GM19372 (cell line): ENCODE measurements at regions not wholly inside any gene's neighbourhood (a gene's known extent, or its start where the extent isn't known, plus 50 kb on each side); places are given as distances from the start of the nearest gene placed in this dataset.

Experiments
- ATAC-seq: cut with Tn5 transposase; IDR thresholded peaks from one replicate; pipeline ENCODE4 v1.9.1; 2021; ENCODE audit warnings: mild to moderate bottlenecking, low read depth, moderate library complexity; ENCODE audit not compliant: unreplicated experiment

DNA sequence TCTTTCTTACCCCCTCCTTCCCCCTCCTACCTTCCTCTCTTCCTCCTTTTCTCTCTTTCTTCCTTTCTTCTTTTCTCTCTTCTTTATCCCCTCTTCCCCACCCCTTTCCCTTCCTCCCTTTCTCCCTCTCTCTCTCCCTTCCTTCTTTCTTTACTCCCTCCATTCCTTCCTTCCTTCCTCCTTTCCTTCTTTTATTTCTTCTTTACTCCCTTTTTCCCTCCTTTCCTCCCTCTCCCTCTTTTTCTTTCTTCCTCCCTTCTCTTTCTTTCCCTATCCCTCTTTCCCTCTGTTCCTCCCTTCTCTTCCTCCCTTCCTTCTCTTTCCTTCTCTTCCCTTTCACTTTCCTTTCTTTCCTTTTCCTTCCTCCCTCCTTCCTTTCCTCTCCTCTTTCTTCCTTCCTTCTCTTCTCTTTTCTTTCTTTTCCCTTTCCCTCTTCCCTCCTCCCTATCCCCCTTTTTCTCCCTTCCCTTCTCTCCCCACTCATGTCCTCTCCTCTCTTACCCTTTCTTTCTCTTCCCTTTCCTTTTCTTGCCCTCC lies 302.3 kb upstream of the TBX3 start:
- no peak for ATAC-seq

DNA sequence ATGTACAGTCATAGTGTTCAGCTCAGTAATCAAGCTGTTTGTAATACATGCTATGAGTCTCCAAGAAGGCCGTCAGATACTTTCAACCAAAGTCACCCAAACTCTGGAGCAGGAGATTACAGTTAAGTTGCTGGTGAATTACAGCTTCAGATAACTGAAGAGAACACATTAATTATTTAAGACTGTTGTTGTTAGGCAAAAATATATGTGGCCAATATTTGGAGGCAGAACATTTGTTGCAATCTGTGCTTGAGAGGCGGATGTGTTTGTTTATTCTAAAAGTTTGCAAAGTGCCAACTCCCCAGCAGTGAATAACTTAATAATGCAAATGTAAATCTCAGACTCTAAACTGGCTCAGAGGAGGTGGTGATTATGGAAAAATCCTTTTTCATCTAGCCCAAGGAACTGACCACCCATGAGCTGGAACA lies 300.7 kb upstream of the TBX3 start:
- ATAC-seq: no peak

DNA sequence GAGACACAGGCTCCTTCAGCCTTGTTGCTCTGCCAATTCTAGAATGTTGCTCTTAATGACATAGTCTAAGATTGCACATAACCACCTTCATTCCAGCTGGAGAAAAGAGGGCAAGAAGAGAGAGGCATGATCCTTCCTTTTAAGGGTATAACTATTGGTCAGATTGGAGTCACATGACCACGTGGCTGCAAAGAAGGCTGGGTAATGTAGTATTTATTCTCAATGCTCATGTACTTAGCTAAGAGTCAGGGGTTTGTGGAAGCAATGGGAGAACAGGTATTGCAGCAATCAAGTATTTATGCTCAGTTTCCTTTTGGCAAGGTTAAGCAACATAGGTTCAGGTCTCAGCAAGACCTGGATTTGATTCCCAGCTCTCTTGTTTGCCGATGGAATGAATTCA lies 298.8 kb upstream of the TBX3 start:
- no peak for ATAC-seq

DNA sequence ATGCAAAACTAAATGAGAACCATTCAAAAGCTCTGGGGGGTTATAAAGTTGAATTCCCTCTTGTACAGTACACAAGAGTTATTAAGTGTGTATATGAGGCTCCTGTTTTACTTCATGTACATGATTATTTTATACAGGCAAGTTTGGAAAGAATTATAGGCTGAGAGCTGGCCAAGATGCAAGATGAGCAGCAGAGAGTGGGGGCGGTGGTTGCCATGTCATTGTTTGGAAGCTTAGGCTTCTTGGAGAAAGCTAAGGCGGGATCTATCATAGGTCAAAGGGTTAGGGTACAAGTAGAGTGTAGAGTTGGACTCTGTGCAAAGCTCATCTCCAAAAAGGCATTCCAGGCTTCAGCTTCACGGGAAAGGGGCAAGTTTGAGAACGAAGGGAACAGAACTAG lies 297.1 kb upstream of the TBX3 start:
- ATAC-seq: no peak

DNA sequence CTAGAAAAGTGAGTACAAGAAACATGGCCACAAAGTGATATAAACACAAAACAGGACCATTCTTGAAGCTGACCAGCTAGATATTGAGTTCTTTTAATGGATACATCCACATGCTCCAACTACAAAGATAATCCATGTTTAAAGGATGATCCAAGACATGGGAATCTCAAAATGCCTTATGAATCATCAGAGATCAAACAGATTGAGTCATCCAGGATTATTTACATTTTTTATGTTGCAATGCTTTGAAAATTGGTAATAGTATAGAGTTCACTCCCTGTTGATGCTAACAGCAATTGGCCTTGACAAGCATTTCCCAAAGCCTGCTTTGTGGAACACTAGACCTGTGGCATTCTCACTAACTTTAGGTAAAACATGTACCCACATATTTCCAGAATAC lies 293.0 kb upstream of the TBX3 start:
- no peak for ATAC-seq

DNA sequence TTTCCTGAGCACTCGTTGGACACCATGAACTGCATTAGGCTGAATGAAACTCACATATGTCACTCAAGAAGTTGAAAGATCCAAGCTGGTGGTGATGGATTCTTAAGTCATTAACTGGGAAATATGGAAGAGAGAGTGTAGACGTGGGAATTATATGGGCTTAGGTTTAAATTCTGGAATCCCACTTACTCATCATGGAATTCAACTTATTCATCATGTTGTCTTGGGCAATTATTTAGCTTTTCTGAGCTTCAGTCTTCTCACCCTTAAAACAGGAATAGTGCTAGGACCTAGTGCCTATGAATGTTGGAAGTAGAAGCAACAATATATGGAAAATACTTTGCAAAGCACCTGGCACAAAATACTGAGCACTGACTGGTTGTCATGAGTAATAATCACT lies 292.4 kb upstream of the TBX3 start:
- ATAC-seq: no peak

DNA sequence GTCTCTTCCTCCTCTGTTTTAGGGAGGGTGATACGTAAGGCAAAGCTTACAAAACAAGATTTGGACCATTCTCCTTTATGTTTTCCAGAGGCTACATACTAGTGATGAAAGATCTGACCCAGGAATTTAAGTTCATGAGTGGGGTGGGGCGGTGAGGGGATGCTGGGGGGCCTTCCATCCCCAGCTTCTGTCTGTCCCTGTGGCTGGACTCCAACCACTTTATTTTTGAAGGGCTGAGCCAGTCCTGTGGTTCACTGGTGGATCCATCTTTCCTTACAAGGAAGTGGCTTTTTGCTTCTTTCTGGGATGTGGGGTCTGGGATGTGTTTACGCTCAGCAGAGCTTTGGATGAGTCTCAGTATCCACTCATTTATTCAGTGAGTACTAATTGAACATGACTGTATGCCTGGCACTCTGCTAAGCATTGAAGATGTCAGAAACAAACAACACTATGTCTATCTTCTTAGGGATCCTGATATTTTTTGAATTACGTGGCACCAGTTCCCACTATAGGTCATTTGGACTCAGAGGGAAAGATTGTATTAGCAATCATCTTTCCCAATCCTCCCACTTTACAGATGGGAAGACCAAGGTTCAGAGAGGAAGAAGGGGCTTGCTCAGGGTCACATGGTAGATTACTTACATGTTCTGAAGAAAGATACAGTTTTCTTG lies 291.8 kb upstream of the TBX3 start:
- ATAC-seq: no peak

DNA sequence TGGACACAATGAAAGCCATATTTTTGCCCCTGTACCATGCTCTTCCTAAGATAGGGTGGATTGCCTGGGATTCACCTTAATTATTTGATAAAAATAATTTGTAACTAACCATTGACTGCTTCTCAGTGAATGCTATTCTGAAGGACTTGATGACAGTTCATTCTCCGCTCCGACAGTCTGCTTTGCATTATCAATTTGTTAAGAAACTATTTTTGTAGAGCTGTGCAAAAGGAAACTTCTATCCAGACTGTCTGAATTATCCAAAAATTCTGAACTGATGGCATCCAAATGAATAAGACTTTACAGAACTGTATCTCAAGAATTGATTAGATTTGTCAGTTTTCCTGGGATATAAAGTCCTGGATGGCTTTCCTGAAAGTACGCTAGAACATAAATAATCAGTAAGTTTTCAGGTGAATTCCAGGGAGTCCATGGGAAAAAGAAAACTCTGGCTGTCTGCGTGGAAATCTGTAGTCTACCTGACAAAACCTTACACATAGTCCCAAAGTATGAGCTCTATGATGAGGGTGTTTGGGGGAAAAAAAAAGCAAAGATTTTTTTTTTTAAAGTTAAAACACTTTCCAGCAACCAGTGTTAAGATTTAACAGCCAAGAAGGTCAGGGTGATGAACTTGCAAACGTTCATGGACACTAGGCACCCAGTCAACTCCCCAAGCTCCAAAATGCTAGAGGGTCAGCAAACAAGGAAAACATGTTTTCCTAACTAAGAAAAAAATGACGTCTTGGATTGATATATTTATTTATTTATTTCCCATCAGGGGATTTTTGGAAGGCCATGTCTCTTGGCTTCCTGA lies 291.1 kb upstream of the TBX3 start:
- ATAC-seq: no peak

DNA sequence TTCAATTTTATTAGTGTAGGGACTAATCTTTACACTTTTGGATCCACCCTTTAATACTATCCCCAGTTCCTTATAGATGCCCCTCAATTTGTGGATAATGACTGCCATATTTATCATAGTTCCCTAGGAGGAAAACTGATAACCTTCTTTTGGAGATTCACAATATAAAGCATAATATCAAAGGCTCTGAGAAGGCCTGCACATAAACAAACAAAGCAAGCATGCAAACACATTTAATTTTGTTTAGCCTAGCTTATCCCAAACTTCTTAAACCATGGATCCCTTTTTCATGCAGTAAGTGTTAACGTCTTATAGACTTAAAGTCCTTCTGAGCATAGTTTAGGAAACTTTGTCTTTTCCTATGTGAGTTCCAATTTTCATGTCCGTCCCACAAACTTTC lies 290.4 kb upstream of the TBX3 start:
- ATAC-seq: no peak

DNA sequence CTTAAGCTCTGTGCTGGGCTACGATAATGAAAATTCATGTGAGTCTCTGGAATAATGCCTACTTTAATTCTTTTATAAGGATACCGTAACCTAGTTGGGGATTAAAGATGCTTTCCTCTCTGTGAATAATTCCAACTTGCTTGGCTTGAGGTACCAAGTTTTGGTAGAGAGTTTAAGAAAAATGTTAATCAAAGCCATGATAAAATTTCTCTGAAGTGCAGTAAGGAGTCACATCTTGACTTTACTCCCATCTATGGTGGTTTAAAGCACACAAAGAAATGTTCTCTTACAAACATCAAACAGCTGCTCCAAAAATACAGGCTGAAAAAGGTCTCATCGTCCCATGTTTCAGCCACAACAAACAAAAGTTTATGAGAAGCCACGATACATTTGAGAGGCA lies 284.8 kb upstream of the TBX3 start:
- ATAC-seq: no peak

DNA sequence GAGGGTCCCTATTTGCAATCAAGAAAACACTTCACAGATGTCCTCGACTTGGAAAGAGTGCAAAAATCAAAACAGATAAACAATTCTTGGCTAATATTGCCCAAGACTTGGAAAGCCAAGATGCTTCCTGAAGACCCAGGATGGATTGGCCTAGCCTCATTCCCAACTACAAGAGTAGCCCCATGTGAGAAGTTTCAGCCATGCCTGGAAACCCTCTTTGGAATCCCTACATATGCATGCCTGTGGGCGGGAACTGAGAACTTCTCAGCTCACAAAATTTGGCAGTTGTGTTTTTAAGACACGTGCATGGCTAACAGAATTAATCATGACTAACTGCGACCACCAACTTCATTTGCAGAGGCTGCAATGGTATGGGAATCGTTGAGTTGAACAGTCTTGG lies 283.2 kb upstream of the TBX3 start:
- no peak for ATAC-seq

DNA sequence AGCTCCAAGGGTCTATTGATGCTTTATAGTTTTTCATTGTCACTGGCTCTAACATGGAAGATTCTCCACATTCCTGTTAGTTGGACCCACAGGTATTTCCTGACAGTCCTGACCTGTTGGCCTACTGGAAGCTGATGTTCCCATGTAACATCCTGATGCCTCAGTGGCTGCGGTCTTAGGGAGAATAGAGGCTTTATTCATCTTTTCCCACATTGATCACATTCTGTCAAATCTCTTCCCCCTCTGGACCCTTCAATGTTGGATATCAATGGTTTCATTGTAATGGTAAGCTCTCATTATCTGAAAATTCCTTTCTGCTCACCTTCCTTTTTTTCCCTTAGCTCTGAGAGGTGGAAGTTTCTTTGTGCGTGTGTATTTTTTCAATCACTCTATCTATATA lies 280.9 kb upstream of the TBX3 start:
- no peak for ATAC-seq

DNA sequence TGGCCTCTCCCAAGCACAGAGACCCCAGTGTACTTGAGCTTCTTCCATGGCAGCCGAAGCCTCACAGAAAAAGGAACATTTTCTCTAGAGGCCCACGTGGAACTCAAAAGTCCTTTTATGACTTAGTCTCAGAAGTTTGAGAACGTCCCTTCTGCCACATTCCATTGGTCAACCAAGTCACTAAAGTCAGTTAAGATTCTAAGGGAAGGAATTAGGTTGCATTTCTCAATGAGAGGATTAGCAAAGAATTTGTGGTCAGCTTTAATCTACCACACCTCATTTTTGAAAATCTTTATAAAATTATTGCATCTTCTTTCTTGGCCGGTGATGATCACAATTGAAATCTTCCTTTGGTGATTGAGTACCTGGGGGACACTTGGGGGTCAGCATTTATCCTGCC lies 279.9 kb upstream of the TBX3 start:
- no peak for ATAC-seq

DNA sequence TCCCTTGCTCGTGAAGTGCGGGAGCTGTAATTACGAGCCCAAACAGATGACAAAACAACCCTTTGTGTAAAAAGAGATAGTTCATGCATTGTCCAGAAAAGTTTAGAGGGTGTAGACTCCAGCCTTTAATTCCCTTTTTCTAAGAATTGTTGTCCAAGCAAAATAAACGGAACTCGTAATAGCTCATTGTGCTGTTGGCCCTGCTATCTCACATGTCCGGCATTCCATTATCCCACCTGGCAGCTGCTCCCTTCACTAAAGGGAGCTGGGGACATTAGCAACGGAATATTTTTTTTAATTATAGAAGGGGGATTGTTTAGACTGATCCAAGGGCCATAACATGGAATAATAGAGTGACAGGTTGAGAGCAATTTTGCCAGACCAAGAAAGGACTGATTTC lies 277.5 kb upstream of the TBX3 start:
- no peak for ATAC-seq

DNA sequence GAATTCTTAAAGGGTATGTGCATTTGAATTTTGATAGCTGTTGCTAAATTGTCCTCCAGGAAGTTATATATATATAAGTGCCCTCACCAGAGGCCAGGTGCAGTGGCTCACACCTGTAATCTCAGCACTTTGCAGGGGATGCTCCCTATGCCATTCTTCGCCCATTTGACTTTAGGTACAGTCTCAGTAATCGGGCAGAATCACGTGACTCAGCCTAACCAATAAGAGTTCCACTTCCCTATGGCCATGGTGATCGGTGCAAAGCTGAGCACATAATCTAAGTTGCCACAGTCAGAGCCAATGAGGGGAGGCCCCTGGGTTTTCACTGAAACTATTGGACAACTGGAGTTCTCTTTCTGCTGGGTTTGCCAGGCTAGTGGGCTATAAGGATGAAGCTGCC lies 274.6 kb upstream of the TBX3 start:
- no peak for ATAC-seq

DNA sequence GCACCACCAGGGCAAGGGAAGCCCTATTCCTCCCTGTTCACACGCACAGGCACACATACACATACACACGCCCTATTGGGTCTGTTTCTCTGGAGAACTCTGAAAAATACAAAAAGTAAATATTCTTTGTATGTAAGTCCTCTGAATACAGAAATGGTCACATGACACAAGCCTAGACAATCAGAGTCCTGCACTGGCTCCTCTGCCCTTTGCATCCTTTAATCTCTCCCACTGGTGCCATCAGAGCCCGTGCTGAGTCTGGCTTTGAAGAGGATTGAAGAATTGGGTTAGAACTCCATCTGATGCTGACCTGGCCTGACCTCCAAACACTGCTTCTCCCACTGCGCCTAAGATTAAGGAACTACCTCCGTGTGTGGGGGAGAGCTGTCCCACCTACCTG lies 273.2 kb upstream of the TBX3 start:
- no peak for ATAC-seq

DNA sequence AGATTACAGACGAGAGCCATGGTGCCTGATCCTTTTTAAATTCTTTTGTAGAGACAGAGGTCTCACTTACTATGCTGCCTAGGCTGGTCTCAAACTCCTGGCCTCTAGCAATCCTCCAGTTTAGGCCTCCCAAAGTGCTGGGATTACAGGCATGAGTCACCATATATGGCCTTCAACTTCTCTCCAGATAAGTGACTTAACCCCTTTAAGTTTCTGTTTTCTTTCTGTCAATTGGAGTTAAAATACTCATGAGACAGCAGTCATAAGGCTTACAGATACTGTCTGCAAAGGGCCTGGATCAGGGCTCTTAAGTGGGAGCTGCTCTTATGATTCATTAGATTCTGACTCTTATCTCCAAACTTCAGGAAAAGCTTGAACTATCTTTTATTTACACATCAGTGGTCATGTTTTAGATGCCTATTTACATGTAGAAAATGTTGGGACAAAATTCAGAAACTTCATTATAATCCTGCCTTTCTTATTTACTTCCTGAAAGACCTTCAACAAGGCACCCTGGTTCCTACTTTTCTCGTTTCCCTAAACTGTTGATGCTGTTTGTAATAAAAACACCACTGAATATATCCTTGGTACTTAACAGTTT lies 271.5 kb upstream of the TBX3 start:
- ATAC-seq: no peak

DNA sequence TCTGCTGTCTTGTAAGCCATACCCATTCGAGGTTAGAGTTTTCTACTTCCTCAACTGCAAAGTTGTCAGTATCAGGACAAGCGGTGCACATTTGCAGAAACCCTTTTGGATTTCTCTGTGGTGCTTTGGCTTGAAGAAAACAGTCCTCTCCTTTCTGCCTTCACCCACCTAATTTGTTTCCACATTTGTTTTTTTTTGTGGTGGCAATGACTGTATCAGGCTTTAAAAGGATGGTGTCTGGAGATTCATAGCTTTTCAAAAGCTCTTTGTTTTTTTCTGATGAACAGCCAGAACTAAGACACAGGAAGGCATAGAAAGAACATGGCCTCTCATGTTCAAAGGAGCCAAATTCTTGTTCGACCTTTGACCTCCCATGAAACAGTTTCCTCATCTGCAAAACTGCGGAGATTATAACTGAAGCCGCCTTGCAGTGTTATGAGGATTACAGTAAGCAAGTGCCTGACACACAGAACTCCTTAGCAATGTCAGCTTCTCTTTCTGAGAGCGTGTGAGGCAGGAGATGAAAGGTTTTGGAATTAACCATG lies 270.6 kb upstream of the TBX3 start:
- ATAC-seq: no peak

DNA sequence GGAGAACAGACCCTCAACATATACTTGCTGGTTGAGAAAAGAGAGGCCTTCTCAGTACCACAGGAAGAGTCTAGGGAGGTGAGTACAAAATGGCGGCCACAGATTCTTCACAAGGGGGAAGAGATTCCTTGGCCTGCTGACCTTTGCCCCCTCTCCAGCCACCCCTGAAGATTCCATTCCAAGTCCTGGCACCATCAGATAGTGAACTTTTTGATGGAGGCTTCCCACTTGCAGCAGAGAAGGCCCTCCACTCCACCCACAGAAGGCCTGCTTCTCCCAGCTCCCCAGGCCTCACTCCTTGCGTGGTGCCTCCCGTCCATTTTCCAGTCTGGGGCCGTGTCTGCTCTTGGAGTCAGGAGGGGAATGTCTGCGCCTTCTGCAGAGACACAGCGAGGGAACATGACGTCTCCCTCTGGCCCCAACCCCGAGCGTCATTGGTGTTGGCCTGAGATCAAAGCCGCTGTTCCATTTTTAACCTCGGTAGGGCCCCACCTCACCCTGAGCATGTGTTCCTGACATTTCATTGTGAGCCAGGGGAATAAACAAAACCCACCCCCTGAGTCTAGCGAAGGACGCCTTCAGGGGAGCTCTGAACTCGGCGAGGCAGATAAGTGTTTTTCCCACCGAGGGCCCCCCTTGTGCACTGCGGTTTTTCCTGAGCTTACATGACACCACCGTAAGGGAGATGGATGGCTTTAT lies 268.7 kb upstream of the TBX3 start:
- no peak for ATAC-seq

DNA sequence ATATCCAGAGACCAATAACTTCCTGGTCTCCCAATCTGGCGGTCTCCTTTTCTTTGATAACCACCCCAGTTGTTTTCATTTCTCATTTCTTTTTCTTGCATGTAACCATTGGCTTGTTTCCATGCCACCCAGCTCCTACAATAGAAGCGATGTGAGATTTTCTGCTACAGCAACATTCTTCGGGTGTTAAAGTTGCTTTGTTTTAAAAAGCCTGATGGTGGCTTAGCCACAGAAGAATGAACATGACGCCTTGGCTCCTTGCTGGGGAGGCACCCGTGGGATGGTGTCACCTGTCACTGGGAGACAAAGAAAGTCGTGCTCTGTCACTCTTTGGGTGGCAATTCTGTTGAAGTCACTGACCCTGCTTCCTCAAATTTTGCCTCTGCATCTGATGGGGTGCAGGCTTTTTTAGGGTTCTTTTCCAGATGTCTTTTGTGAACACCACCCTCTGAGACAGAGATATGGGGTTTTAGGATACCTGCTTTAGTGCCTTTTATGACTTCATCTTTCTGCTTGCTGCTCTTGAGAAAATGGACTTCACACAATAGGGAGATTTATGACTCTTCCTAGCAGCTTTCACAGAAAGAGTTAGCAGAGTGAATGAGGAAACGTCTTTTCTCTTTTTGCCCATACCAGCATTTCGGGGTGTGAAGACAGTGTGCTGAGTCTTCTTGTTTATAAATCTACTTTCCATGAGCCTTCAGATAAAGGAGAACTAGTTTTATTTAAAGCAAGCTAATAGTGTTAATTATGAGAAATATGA lies 265.3 kb upstream of the TBX3 start:
- ATAC-seq: no peak
